Activated CD4-positive, alpha-beta T cell treated with anti-CD3 and anti-CD28 coated beads, Interleukin-2, Interleukin-6, amounts not matched to agents 100 ng/mL and 50 ng/mL, durations not matched to agents 16 hours and 8 hours (primary cell): ENCODE measurements at regions not wholly inside any gene's neighbourhood (a gene's known extent, or its start where the extent isn't known, plus 50 kb on each side); places are given as distances from the start of the nearest gene placed in this dataset.
"Not testable (repeated sequence)": the region's sequence is repeated elsewhere in the genome, so short reads cannot be mapped to it uniquely, and the experiment has no call there.

Experiments used
- DNase-seq: peaks from one replicate; pipeline ENCODE4 v3.0.0-alpha.2; 2020

DNA sequence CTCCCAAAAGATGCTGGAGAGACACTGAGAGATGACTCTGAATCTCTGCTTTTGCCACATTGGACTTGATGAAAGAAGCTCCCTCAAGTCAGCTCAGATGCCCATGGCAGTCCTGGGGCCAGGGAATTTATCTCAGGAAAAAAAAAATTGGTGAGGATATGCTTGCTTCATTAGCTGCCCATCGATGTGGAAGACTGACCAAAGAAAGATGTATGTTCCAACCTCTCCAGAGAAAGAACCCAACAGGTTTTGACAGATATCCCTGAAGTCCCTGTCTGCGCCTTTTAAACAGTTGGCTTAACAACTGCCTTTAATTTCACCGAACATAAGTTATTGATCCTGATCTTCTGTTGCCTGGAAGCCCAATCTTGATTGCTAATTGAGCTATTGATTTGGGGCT, 137.4 kb downstream of the TMEM114 start:
- DNase-seq, result no peak

DNA sequence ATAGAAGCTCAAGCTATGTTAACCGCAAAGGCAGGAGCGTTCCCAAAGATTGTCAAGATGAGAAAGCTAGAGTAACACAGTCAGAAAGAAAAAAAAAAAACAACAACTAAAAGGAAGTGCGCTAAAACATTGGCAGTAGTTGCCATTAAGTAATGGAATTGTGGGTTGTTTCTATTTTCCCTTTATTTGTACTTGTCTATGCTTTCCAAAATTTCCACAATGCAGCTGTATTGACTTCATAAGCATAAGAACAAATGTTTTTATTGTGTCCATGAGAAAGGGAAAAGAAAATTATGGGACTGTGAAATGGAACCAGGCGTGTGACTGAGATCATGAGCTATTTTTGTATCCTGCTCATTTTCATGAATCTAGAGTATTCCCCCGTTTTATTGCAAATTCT, 153.4 kb downstream of the TMEM114 start:
- no peak for DNase-seq

- no peak for DNase-seq
Observed at GRCh38 chr16:8431783-8432182, 158.5 kb downstream of the TMEM114 start.

GRCh38 chr16:8430401-8430800, 159.9 kb downstream of the TMEM114 start:
- DNase-seq, result no peak

GRCh38 chr16:8426569-8426968, 163.7 kb downstream of the TMEM114 start:
- DNase-seq, result no peak

DNA sequence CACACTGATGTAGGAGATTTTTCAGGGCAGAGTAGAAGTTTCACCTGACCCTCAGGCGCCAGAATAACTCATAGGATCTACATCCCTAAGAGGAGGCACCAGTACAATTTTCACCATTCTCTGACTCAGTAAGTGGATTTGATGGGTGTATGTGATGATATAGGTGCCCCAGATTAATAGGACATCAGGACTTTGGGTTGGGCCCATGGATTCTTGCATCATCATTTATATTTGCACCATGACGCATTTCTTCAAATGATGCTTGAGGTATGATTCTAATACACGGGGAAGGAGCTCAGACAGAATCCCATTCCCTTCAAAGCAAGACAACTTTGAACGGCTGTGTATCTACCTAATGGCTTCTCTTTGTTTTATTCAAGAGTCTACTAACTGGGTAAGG, 173.2 kb downstream of the TMEM114 start:
- no peak for DNase-seq

DNA sequence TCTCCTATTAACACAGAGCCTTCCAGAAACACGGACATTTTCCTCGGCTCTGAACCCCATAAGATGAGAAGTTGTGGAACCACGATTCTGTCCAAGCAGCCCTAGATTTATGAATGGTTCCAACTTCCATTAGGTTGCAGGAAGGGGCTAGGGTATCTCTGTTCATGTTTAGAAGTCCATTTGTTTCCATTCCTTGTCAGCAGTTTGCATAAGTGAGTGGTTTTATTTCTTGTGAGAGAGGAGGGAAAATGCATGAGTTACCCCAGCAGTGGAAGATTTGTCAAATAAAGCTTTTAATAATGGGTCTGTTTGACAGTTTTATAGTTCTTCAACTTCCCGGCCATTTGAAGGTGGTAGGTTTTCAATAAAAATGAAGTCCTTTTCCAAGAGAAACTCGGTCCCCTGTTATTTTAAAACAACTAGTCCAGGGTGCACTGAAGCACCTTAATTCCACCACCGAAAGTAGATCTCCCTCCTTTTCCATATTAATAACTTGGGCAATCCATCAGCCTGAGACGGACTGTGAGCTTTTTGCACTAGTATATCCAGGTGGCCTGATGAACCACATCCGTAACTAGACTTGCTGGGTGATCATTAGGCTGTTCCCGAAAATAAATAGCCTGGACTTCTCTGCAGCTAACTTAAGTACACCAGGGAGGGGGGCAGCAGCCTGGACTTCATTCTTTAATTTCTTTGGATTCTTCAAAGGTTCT, 181.3 kb downstream of the TMEM114 start:
- DNase-seq, result no peak

- no peak for DNase-seq
Observed at GRCh38 chr16:8407351-8407750, 183.0 kb downstream of the TMEM114 start.

DNA sequence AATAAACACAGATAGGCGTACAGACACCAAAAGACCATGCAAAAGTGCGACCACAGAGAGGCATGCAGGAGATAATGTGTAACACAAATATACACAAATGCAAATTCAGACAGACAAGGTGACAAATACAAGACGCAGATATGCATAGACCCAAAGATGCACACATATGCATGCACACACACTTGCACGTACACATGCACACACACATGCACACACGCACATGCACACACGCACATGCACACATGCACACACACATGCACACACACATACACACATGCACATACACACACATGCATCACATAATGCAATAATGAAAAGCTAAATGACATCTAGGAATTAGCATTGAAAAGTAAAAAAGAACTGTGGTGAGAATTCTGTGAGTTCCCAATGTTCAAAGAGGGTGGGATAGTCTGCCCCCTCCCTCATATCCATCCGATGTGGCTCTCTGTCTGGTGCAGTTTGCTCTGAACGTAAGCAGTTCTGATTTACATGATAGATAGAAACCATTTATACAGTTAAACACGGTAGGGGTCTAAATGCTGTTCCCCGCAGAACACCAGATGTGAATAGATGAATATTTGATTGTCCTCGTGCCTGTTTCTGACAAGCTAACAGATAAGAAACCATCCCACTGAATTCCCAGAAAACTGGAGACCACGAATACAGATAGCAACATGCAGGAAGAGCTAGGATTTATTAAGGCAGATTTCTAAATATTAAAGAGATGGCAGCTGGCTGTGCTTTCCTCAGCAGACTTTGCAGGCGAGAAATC, 186.1 kb downstream of the TMEM114 start:
- no peak for DNase-seq

GRCh38 chr16:8402981-8403843, 187.1 kb downstream of the TMEM114 start:
- no peak for DNase-seq

- DNase-seq, result not testable (repeated sequence)
Observed at GRCh38 chr16:8400683-8401082, 189.6 kb downstream of the TMEM114 start.

- DNase-seq, result no peak
Observed at GRCh38 chr16:8398548-8398947, 191.8 kb downstream of the TMEM114 start.

GRCh38 chr16:8397223-8397622, 193.1 kb downstream of the TMEM114 start:
- no peak for DNase-seq

- DNase-seq, result no peak
Observed at GRCh38 chr16:8396463-8396862, 193.8 kb downstream of the TMEM114 start.

GRCh38 chr16:8391257-8391656, 199.1 kb downstream of the TMEM114 start:
- no peak for DNase-seq

GRCh38 chr16:8388684-8389083, 201.6 kb downstream of the TMEM114 start:
- no peak for DNase-seq

GRCh38 chr16:8381814-8382213, 208.5 kb downstream of the TMEM114 start:
- DNase-seq, result no peak

- no peak for DNase-seq
Observed at GRCh38 chr16:8380311-8380710, 210.0 kb downstream of the TMEM114 start.

DNA sequence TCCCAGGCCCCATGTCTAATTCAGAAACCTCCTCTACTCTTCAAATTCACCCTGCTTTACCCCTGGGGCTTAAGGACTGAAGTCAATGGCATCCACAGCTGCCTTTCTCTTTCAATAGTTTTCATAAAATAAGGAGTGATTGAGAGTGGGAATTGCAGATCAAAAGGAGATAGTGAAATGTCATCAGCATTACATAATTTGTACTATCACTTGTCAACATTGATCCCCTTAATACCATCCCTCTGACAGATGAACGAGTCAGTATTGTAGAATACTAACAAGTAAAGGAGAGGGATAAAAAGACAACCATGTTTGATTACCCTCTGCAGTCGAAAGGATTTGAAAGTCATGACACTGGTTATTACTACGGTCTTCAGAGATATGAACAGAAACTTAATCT, 212.4 kb downstream of the TMEM114 start:
- DNase-seq, result no peak

GRCh38 chr16:8376858-8377257, 213.5 kb downstream of the TMEM114 start:
- no peak for DNase-seq

- no peak for DNase-seq
Observed at GRCh38 chr16:8376430-8376829, 213.9 kb downstream of the TMEM114 start.

- no peak for DNase-seq
Observed at GRCh38 chr16:8375232-8375587, 215.1 kb downstream of the TMEM114 start.

- DNase-seq, result no peak
Observed at GRCh38 chr16:8374586-8375231, 215.6 kb downstream of the TMEM114 start.
